GM19468 (cell line): ENCODE measurements at regions not wholly inside any gene's neighbourhood (a gene's known extent, or its start where the extent isn't known, plus 50 kb on each side); places are given as distances from the start of the nearest gene placed in this dataset.
"Not testable (repeated sequence)": the region's sequence is repeated elsewhere in the genome, so short reads cannot be mapped to it uniquely, and the experiment has no call there.

ENCODE experiments used
- ATAC-seq: cut with Tn5 transposase; IDR thresholded peaks from one replicate; pipeline ENCODE4 v1.9.1; 2021; ENCODE audit warnings: mild to moderate bottlenecking, moderate library complexity, moderate number of reproducible peaks; ENCODE audit not compliant: unreplicated experiment; ENCODE audit errors: extremely low read depth

- no peak for ATAC-seq
Observed at GRCh38 chr7:10604128-10604527, 369.5 kb upstream of the PHF14 start.

DNA sequence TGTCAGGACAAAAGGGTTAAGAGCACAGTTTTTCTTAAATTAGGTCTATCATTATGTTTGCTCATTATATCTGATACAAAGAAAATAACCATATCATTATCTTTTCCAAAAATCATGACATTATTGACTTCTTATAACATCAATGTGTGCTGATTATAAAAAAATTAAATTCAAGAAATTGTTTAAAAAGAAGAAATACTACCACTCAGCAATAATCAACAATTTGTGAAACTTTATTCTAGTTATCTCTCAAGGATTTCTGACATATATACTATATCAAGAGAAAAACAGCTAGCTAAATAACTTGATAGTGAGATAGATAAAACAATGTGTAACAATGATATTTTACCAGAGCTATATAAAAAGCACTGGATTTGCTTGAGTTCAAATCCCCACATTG is 360.7 kb upstream of the PHF14 start:
- ATAC-seq, result no peak

DNA sequence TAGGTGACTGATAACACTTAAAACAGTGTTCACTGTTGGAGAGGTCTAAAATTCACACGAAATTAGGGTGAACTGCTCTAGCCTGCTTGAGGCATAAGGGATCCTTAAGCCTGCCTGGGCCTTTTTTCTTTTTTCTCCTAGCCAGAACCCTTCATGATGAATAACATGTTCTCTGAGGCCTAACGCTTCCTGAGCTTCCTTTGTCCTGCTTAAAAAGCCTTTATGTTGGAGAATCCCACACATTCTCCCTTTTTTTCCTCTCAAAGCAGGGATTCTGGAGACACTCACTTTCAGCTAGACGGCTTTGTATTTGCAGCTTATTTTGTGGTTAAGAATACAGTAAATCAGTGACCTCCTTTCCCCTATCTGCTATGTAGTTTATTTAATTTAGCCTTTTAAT is 354.7 kb upstream of the PHF14 start:
- ATAC-seq, result no peak

DNA sequence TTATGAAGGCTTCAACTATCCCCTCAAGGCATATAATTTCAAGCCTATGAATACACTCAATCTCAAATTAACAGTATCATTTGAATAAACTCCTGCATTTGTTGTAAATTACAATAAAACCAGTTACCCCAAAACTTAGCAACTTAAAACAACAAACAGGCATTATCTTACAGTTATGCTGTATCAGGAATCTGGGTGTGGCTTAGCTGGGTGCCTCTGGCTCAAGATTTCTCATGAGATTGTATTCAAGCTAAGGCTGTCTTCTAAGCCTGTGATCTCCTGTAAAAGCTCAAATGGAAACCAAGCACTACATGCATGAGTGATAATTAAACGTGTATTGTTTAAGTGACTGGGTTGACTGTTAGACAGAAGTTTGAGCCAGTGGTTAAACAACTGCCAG is 341.0 kb upstream of the PHF14 start:
- ATAC-seq, result no peak

DNA sequence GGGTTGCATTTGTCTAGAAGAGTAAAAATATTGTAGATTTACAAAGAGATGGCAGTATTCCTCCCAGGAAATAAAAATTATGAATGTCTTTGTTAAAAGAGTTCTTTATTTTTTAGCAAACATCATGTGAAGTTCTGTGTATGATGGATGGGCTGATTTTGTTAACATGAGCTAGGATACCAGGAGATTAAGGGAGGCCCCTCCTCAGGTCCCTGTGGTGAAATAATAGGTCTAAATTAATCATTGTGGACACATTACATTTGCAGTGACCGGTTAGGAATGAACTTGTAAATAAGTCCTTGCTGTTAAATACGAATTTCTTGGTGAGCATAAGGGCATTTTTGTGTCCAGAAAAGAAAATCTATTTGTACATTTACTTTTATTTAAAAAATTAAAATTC is 339.4 kb upstream of the PHF14 start:
- ATAC-seq, result no peak

GRCh38 chr7:10637991-10638390 is 335.7 kb upstream of the PHF14 start:
- ATAC-seq, result no peak

DNA sequence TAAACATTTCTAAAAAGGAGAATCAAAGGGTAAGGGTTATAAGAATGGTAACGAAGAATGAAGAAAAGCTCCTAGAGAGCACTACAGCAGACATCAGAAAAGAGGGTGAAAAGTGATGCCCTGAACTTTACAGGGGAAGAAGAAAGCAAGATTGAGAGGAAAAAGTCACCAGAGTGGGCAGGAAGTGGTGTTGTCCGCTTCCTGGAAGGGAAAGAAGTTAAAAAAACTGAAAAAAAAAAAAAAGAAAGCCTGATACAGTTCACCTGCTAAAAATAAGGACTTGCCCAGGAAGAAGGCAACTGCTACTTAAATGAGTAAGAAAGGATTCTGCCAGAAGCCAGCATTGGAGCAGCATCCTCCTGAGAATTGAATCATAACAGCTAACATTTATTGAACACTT is 330.1 kb upstream of the PHF14 start:
- ATAC-seq, result no peak

DNA sequence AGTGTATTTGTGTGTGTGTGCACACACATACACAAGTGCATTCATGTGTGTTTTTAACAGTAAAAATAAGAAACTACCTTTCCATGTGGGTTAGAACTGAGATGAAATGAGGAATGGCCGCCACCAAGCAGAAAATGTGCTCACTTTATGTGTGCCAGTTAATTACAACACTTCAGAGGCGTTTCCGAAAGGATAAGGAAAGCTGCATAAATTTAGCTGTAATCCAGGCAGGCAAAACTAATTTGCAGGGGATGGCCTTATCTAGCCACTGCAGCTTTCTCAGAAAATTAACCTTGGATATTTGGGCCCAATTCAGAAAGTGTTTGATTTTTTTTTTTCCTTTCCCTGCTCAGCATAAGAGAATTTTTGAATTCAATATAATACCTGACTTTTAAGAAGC is 328.8 kb upstream of the PHF14 start:
- no peak for ATAC-seq

GRCh38 chr7:10646194-10646593 is 327.5 kb upstream of the PHF14 start:
- no peak for ATAC-seq

DNA sequence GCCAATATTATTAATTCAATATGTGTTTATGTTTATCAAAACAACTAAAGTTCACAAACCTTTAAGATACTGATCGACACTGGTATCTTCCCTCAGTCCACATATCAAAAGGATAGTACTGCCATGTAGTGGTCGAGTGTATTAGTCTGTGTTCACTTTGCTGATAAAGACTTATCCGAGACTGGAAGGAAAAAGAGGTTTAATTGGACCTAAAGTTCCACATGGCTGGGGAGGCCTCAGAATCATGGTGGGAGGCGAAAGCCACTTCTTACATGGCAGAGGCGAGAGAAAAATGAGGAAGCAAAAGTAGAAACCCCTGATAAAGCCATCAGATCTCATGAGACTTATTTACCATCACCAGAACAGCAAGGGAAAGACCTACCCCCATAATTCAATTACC is 325.4 kb upstream of the PHF14 start:
- ATAC-seq, result no peak

- ATAC-seq, result not testable (repeated sequence)
Observed at GRCh38 chr7:10649120-10649519, 324.6 kb upstream of the PHF14 start.

- ATAC-seq, result no peak
Observed at GRCh38 chr7:10655031-10655430, 318.6 kb upstream of the PHF14 start.

GRCh38 chr7:10657201-10657600 is 316.5 kb upstream of the PHF14 start:
- no peak for ATAC-seq

DNA sequence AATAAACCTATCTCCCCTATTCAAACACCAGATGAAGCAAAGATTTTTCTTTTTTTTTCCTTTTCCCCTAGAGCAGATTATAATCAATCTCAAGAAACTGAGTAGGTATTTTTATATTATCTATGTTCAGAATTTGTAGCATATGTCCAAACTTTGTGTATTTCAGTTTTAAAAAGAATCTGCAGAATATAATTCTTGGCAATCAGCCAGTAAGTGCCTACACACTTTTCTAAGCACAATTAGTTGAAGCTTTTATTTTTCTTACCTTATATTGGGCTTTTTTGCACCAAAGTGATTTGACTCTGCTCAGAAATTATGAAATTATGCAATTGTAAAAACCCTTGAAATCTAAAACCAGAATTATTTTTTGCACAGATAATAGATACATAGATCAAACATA is 315.8 kb upstream of the PHF14 start:
- no peak for ATAC-seq

DNA sequence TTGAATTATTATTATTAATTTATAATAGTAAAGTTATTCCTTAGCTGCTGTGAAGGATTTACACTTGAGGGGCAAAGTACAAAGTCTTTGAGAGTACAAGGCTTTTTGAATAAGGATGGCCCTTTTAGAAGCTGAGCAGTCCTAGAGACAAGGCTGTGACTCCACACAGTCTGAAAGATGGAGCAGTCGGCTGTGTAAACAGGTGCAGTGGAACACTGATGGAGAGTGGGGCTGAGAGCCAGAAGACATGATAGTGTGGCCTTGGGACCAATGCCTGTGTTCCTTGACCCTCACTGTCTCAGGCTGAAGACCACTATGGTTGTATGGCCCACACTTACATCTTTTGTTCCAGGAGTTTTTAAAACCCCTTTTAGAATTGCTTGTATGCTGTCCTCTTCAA is 311.2 kb upstream of the PHF14 start:
- ATAC-seq, result no peak

GRCh38 chr7:10662982-10663884 is 310.4 kb upstream of the PHF14 start:
- ATAC-seq, result no peak

DNA sequence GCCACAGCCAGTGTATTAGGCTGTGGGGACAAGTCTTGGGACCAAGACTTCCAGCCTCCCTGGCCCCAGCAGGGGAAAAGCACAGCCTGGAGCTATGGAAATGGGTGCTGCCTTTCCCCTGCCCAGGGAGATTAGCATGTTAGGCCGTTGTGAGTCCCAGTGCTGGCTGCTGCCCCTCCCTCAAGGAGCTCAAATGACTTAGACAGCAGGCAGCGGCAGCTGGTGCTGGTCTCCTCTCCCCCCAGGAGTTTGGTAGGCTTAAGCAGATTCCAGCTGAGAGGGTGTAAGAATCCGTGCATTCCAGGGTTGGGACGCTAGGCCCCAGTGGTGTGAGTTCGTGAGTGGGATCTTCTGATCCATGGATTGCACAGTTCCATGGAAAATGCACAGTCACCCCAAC is 301.5 kb upstream of the PHF14 start:
- no peak for ATAC-seq

DNA sequence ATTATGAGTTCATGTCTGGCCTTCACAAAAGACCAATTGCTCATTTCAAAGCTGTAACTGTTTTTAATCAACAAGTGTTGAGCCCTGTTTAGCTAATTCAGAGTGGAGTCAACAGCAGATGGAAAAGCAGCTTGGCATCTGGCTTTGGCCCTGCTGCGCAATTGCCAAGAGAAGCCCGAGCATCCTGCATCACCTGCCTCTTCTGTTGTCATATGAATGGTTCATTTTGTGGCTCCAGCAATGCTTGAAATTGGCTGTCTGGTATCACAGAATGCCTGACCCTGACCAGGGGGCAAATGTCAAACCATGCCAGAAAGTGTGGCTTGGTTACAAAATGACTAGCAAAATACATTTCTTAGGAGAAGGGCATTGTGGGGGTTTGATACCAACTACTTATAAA is 296.5 kb upstream of the PHF14 start:
- ATAC-seq, result no peak

DNA sequence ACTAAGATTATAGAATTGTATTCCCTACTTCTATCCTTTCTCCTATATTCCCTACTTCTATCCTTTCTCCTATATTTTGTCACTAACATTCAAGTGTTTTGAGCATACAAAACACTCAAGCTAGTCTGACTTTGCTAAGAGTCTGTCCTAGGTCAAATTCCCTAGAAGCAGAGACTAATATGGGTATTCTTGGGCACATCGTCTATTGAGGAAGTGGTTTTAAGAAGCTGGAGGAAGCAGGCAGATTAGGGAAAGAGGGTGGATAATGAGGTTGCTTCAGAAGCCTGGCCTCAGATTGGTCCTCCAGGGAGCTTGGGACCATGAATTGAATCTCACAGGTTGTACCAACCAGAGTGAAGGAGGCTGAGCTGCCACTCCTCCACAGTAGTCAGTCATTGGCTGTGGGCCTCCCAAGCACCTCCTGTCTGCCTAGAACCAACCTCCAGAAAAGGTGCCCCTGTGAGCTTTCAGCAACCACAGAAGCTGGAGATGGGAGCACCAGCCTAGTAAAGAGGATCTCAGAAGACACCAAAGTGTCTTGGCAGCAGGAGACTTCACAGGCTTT is 295.9 kb upstream of the PHF14 start:
- no peak for ATAC-seq

DNA sequence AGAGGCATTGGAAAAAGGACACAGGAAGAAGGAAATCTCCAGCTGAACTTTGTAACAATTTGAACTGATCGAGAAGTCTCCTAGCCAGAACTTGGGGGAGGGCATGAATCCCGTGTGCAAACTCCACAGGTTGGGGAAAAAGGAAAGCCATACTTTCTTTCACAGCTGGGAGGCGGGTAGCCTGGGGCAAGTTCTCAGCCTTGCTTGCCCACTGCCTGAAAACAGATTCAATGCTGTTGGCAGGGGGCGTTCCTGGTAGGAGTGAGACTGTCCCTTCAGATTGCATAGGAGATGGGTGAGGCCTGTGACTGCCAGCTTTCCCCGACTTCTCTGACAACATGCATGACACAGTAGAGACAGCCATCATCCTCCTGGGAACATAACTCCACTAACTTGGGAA is 289.1 kb upstream of the PHF14 start:
- ATAC-seq, result no peak

DNA sequence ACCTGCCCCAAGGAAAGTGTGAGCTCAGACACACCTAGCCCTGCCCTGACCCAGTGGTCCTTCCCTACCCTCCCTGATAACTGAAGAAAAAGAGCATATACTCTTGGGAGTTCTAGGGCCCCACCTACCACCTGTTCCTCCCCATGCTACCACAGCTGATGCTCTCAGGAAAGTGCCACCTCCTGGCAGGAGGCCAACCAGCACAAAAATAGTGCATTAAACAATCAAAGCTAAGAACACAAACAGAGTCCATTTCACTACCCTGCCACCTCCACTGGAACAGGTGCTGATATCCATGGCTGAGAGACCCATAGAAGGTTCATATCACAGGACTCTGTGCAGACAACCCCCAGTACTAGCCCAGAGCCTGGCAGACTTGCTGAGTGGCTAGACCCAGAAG is 288.6 kb upstream of the PHF14 start:
- no peak for ATAC-seq

GRCh38 chr7:10688544-10688943 is 285.1 kb upstream of the PHF14 start:
- no peak for ATAC-seq
